HepG2 (cell line): ENCODE measurements at regions not wholly inside any gene's neighbourhood (a gene's known extent, or its start where the extent isn't known, plus 50 kb on each side); places are given as distances from the start of the nearest gene placed in this dataset.

ENCODE experiments used
- ATF4 ChIP-seq, 2 experiments: fragments of 450-650 bp in 1 of 2; sonication (generic) in 1 of 2; formaldehyde crosslinking; IDR thresholded peaks; 2 replicates each; pipeline versions ENCODE4 v1.5.0 to v1.8.0; 2020 to 2022; ENCODE audit warnings: mild to moderate bottlenecking in 1 of 2, missing genetic modification reagents in 1 of 2
- CREB1 ChIP-seq, 2 experiments: fragments of 450-650 bp in 1 of 2; IDR thresholded peaks; 2 replicates each; pipeline ENCODE4 v1.6.1; 2016 to 2017; ENCODE audit warnings: control low read depth in 1 of 2, mild to moderate bottlenecking in 1 of 2, missing compliant biosample characterization in 1 of 2, missing genetic modification characterization in 1 of 2
- DZIP1 ChIP-seq: sonication (generic); formaldehyde crosslinking; IDR thresholded peaks from 2 replicates; pipeline ENCODE4 v1.5.0; 2020; ENCODE audit warnings: mild to moderate bottlenecking, missing genetic modification reagents
- KDM5A ChIP-seq: fragments of 200-600 bp; sonication (generic); IDR thresholded peaks from 2 replicates; pipeline ENCODE4 v1.7.0; 2018; ENCODE audit warnings: antibody characterized with exemption, mild to moderate bottlenecking, low read length, borderline replicate concordance
- PAWR ChIP-seq: sonication (generic); formaldehyde crosslinking; IDR thresholded peaks from 2 replicates; pipeline ENCODE4 v1.4.0; 2020; ENCODE audit warnings: missing genetic modification reagents, mild to moderate bottlenecking, borderline replicate concordance
- RERE ChIP-seq: IDR thresholded peaks from 2 replicates; pipeline ENCODE4 v1.6.1; 2016; ENCODE audit warnings: low read depth, missing genetic modification reagents, missing compliant biosample characterization

- TF ChIP-seq ATF4 (CRISPR knock-in tag; IDR thresholded peaks at IDR 0.05): 0 out of 4 replicates have a peak, but pooled peaks of 1 of the 2 experiments have one; percentile 17
- no peak for TF ChIP-seq RERE (CRISPR knock-in tag)
- TF ChIP-seq PAWR (CRISPR knock-in tag): no peak
- no peak for TF ChIP-seq KDM5A
- peak; percentile 48; the same call in 1 of the 2 replicates for TF ChIP-seq CREB1 (IDR thresholded peaks at IDR 0.05)
- no peak for TF ChIP-seq CREB1 (CRISPR knock-in tag; IDR thresholded peaks at IDR 0.05)
- TF ChIP-seq DZIP1 (CRISPR knock-in tag): no peak
These were observed 176.7 kb downstream of the SOX9 start (continued) for GRCh38 chr17:72297326-72298115.
